ENCODE measurements at regions not wholly inside any gene's neighbourhood (a gene's known extent, or its start where the extent isn't known, plus 50 kb on each side); places are given as distances from the start of the nearest gene placed in this dataset.

- TF ChIP-seq CTCF (optimal IDR thresholded peaks at IDR 0.05 in 1 of 3, IDR thresholded peaks at IDR 0.05 in 1 of 3, conservative IDR thresholded peaks at IDR 0.05 in 1 of 3; ENCODE audit: extremely low read depth in 1 of 3, insufficient read depth in 2 of 3, low read length in 3 of 3): no peak
- no peak for TF ChIP-seq EZH2 (IDR thresholded peaks at IDR 0.05; ENCODE audit: low read length)
Measured at GRCh38 chr5:6279607-6280006, 98.7 kb downstream of the MED10 start.

Data from keratinocyte (primary cell).